GM12874 (cell line): ENCODE measurements at regions not wholly inside any gene's neighbourhood (a gene's known extent, or its start where the extent isn't known, plus 50 kb on each side); places are given as distances from the start of the nearest gene placed in this dataset.

Source experiments
- TF ChIP-seq, protein P1 (sequence below): IDR thresholded peaks from 2 replicates; pipeline ENCODE4 v1.5.1; 2011; ENCODE audit warnings: low read depth, mild to moderate bottlenecking, control low read depth, low read length, moderate library complexity; ENCODE audit not compliant: insufficient read depth

DNA sequence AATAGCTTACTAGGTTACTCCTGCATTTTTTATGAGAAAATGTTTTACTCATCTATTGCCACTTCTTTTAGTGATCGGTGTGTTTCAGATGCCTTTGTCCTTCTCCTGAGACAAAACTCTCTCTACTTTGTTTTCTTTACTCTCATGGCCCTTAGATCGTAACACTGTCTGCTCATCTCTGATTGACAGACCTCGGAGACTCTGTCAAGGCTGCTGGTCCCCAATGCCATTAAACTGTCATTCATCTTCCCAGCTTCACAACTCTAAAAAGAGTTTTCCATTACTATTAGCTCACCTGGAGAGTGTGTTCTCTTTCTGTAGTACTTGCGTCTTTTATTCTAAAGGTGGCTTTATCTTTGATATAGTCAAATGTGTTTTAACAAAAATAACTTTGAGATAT, 765.2 kb downstream of the SLITRK1 start:
- TF ChIP-seq, protein P1, sequence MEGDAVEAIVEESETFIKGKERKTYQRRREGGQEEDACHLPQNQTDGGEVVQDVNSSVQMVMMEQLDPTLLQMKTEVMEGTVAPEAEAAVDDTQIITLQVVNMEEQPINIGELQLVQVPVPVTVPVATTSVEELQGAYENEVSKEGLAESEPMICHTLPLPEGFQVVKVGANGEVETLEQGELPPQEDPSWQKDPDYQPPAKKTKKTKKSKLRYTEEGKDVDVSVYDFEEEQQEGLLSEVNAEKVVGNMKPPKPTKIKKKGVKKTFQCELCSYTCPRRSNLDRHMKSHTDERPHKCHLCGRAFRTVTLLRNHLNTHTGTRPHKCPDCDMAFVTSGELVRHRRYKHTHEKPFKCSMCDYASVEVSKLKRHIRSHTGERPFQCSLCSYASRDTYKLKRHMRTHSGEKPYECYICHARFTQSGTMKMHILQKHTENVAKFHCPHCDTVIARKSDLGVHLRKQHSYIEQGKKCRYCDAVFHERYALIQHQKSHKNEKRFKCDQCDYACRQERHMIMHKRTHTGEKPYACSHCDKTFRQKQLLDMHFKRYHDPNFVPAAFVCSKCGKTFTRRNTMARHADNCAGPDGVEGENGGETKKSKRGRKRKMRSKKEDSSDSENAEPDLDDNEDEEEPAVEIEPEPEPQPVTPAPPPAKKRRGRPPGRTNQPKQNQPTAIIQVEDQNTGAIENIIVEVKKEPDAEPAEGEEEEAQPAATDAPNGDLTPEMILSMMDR, result no peak

DNA sequence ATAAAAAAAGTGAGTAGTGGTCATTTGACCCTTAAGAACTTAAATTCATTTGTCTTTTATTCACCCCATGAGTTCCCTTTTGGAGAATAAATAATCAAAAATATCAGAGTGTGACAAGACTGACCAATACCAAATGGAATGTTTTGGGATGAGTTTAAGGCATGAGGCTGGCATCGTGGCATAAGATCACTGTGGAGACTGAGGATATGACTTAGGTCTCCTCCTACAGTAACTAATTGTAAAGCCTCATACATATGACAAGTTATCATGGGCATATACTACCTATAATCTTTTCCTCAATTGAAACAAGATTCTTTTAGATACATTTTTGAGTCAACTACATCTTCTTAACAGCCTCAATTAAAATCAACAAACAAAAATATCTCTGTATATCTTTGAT, 782.0 kb downstream of the SLITRK1 start:
- TF ChIP-seq, protein P1, result no peak

DNA sequence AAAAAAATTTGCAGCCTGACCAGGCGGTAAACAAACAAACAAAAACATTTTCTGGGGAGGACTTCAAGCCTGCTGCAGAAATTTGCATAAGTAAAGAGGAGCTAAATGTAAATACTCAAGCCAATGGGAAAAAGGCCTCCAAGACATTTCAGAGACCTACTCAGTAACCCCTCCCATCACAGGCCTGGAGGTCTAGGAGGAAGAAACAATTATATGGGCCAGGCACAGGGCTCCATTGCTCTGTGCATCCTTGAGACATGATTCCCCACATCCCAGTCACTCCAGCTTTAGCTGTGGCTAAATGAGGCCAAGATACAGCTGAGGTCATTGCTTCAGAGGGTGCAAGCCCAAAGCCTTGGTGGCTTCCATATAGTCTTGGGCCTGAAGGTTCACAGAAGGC, 793.4 kb downstream of the SLITRK1 start:
- TF ChIP-seq, protein P1, result no peak

DNA sequence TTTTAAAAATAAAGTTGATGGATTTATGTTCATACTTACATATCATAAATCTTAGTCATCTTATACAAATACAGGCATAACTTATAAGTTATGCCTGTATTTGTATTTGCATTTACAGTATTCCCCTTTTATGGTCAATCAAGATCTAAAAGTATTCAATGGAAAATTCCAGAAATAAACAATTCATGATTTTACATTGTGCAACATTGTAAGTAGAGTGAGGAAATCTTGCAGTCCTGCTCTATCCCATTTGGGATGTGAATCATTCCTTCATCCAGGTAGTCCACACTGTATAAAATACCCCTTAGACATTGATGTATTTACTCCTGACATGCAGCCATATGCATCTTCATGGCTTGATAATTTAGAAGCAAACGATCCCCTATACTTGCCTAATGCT, 795.3 kb downstream of the SLITRK1 start:
- TF ChIP-seq, protein P1, result no peak

DNA sequence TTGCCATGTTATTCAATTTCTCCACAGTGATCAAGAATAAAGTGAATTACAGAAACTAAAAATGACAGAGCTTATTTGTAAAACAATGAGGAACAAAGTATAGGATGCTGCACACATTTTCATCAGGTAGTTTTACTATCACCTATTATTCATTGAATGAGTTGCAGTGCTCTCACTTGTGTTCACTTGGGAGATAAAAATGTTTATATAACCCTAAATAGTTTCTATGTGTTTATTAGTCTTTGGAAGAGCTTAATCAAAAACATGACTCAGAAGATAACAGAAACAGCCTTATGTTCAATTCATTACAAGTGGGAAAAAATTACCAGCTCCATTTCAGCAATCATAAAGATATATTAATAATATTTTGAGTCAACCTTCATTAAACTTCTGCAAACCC, 796.2 kb downstream of the SLITRK1 start:
- TF ChIP-seq, protein P1, result no peak

DNA sequence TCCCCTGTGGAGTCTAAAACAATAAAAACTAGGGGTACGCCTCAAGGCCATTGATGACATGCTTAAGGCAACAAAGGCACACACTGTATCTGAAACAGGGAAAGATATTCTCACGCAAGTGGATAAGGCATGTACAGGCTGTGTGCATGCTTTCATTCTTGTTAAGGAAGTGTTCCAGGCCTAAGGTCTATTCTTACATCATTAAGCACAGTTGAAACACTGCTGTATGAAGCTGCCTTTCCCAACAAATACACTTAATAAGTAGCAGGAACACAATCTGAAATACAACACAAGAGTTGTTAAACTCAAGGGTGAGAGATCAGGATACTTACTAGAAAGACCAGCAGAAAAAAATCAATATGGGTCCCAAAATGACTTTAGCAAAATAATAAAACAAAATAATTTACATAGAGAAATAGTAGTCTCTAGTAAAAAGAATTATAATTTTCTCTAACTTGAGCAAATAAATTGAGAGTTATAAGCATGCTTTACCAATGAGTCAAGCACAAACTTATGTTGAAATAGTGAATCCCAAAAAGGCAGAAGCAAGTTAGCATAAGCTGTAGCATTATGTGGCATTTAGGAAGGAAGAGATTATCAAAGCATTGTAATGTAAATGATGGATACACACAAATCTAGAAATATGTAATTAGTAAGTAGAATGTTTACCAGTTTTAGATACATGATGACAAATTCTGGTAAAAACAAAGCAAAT, 796.9 kb downstream of the SLITRK1 start:
- TF ChIP-seq, protein P1, result no peak

DNA sequence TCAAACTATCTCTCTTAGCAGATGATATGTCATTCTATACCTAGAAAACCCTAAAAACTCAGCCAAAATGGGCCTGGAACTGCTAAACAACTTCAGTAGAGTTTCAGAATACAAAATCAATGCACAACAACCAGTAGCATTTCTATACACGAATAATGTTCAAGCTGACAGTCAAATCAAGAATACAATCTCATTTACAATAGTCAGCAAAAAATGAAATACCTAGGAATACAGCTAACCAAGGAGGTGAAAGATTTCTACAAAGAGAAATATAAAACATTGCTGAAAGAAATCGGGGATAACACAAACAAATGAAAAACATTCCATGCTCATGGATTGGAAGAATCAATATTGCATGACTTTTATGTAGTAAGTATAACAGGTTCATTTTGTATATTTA, 804.8 kb downstream of the SLITRK1 start:
- TF ChIP-seq, protein P1, result no peak
